ENCODE measurements at regions not wholly inside any gene's neighbourhood (a gene's known extent, or its start where the extent isn't known, plus 50 kb on each side); places are given as distances from the start of the nearest gene placed in this dataset.
"Not testable (repeated sequence)": the region's sequence is repeated elsewhere in the genome, so short reads cannot be mapped to it uniquely, and the experiment has no call there.

GRCh38 chr2:67777836-67778429 is 284.9 kb downstream of the C1D start:
- no peak for DNase-seq (ENCODE audit: low spot score)

- DNase-seq (ENCODE audit: low spot score) = not testable (repeated sequence)
These were observed 282.0 kb downstream of the C1D start for GRCh38 chr2:67780841-67781240.

- no peak for DNase-seq (ENCODE audit: low spot score)
These were observed 280.4 kb downstream of the C1D start for GRCh38 chr2:67782443-67782842.

- no peak for DNase-seq (ENCODE audit: low spot score)
These were observed 279.8 kb downstream of the C1D start for GRCh38 chr2:67783026-67783425.

- no peak for DNase-seq (ENCODE audit: low spot score)
These were observed 272.2 kb downstream of the C1D start for GRCh38 chr2:67790622-67791021.

- DNase-seq (ENCODE audit: low spot score) = no peak
These were observed 270.6 kb downstream of the C1D start for GRCh38 chr2:67792191-67792590.

- no peak for DNase-seq (ENCODE audit: low spot score)
These were observed 270.1 kb downstream of the C1D start for GRCh38 chr2:67792681-67793091.

GRCh38 chr2:67797801-67798540 is 264.8 kb downstream of the C1D start:
- no peak for DNase-seq (ENCODE audit: low spot score)

- DNase-seq (ENCODE audit: low spot score) = no peak
These were observed 264.2 kb downstream of the C1D start for GRCh38 chr2:67798541-67799160.

- DNase-seq (ENCODE audit: low spot score) = no peak
These were observed 262.9 kb downstream of the C1D start for GRCh38 chr2:67799886-67800285.

GRCh38 chr2:67802291-67802690 is 260.5 kb downstream of the C1D start:
- no peak for DNase-seq (ENCODE audit: low spot score)

GRCh38 chr2:67802824-67803223 is 260.0 kb downstream of the C1D start:
- no peak for DNase-seq (ENCODE audit: low spot score)

- DNase-seq (ENCODE audit: low spot score) = no peak
These were observed 256.0 kb downstream of the C1D start for GRCh38 chr2:67806816-67807215.

GRCh38 chr2:67808112-67808511 is 254.7 kb downstream of the C1D start:
- DNase-seq (ENCODE audit: low spot score) = no peak

GRCh38 chr2:67812682-67813081 is 250.1 kb downstream of the C1D start:
- DNase-seq (ENCODE audit: low spot score) = no peak

GRCh38 chr2:67823726-67824125 is 239.1 kb downstream of the C1D start:
- peak; percentile 63 for DNase-seq (ENCODE audit: low spot score)

GRCh38 chr2:67824186-67824585 is 238.6 kb downstream of the C1D start:
- DNase-seq (ENCODE audit: low spot score) = peak; percentile 73

- DNase-seq (ENCODE audit: low spot score) = peak; percentile 98
These were observed 237.3 kb downstream of the C1D start for GRCh38 chr2:67825476-67825875.

- no peak for DNase-seq (ENCODE audit: low spot score)
These were observed 234.7 kb downstream of the C1D start for GRCh38 chr2:67828066-67828465.

- no peak for DNase-seq (ENCODE audit: low spot score)
These were observed 233.3 kb downstream of the C1D start for GRCh38 chr2:67829470-67829869.

GRCh38 chr2:67833632-67834031 is 229.2 kb downstream of the C1D start:
- DNase-seq (ENCODE audit: low spot score) = no peak

GRCh38 chr2:67834482-67834881 is 228.3 kb downstream of the C1D start:
- DNase-seq (ENCODE audit: low spot score) = no peak

- DNase-seq (ENCODE audit: low spot score) = no peak
These were observed 227.5 kb downstream of the C1D start for GRCh38 chr2:67835266-67835665.
